BLaER1 treated with 17β-estradiol and CSF1 and Interleukin-3, amounts not matched to agents 10 nM and 100 nM (cell line): ENCODE measurements at regions not wholly inside any gene's neighbourhood (a gene's known extent, or its start where the extent isn't known, plus 50 kb on each side); places are given as distances from the start of the nearest gene placed in this dataset.
"Not testable (repeated sequence)": the region's sequence is repeated elsewhere in the genome, so short reads cannot be mapped to it uniquely, and the experiment has no call there.

Experiments used
- H3K27ac ChIP-seq, 11 experiments: shearing (Covaris generic); formaldehyde crosslinking; 2 replicates each; pipeline ENCODE4 v1.8.1; 2022
- H3K27me3 ChIP-seq, 11 experiments: shearing (Covaris generic); formaldehyde crosslinking; 2 replicates each; pipeline ENCODE4 v1.8.1; 2022
- H3K36me3 ChIP-seq, 11 experiments: shearing (Covaris generic); formaldehyde crosslinking; 2 replicates each; pipeline ENCODE4 v1.8.1; 2022
- H3K4me1 ChIP-seq, 10 experiments: shearing (Covaris generic); formaldehyde crosslinking; 2 replicates each; pipeline ENCODE4 v1.8.1; 2022
- H3K4me2 ChIP-seq, 11 experiments: shearing (Covaris generic); formaldehyde crosslinking; 2 replicates each; pipeline ENCODE4 v1.8.1; 2022
- H3K4me3 ChIP-seq, 10 experiments: shearing (Covaris generic); formaldehyde crosslinking; 2 replicates each; pipeline ENCODE4 v1.8.1; 2022
- H3K9ac ChIP-seq, 11 experiments: shearing (Covaris generic); formaldehyde crosslinking; 2 replicates each; pipeline ENCODE4 v1.8.1; 2022
- H3K9me3 ChIP-seq, 11 experiments: shearing (Covaris generic); formaldehyde crosslinking; replicated peaks in 1 of 11; 2 replicates each; pipeline ENCODE4 v1.8.1; 2022
- H4K20me1 ChIP-seq, 11 experiments: shearing (Covaris generic); formaldehyde crosslinking; 2 replicates each; pipeline ENCODE4 v1.8.1; 2022
- Cebpa-rat ChIP-seq, 11 experiments: shearing (Covaris generic); IDR thresholded peaks; 2 replicates each; pipeline ENCODE4 v1.8.1; 2022

GRCh38 chr5:163569284-163569683 lies 63.9 kb downstream of the MAT2B start:
- H3K9ac ChIP-seq = no peak overlapping the region
- H4K20me1 ChIP-seq = no peaks in the 10 kb centered on the region
- H3K4me3 ChIP-seq = no peak overlapping the region
- no peaks in the 10 kb centered on the region for H3K9me3 ChIP-seq
- no peak overlapping the region for H3K4me2 ChIP-seq
- no peaks in the 10 kb centered on the region for H3K36me3 ChIP-seq
- no peak overlapping the region for H3K27ac ChIP-seq
- peaks cover 25 to 40% (median 36%) of the 10 kb centered on the region in 11 experiments for H3K27me3 ChIP-seq
- H3K4me1 ChIP-seq = peaks cover 0 to 22% (median 9%) of the 10 kb centered on the region in 10 experiments; a peak in 15 of 20 replicates
- TF ChIP-seq Cebpa-rat (IDR thresholded peaks at IDR 0.05) = no peak

- no peaks in the 10 kb centered on the region for H3K36me3 ChIP-seq
- no peaks in the 10 kb centered on the region for H4K20me1 ChIP-seq
- H3K4me2 ChIP-seq = no peak overlapping the region
- H3K9ac ChIP-seq = no peak overlapping the region
- no peaks in the 10 kb centered on the region for H3K9me3 ChIP-seq
- no peak overlapping the region for H3K27ac ChIP-seq
- TF ChIP-seq Cebpa-rat (IDR thresholded peaks at IDR 0.05) = no peak
- H3K4me3 ChIP-seq = no peak overlapping the region
- peaks cover 0 to 7% (median 0%) of the 10 kb centered on the region in 10 experiments; a peak in 1 of 20 replicates for H3K4me1 ChIP-seq
- peaks cover 3 to 17% (median 13%) of the 10 kb centered on the region in 11 experiments for H3K27me3 ChIP-seq
Measured at GRCh38 chr5:163571744-163572143, 66.3 kb downstream of the MAT2B start.

GRCh38 chr5:163574472-163575440 lies 69.3 kb downstream of the MAT2B start:
- peaks cover 0 to 3% (median 0%) of the 10 kb centered on the region in 11 experiments; a peak in 1 of 22 replicates for H3K9me3 ChIP-seq
- H3K27ac ChIP-seq = no peak overlapping the region
- H3K4me2 ChIP-seq = no peak overlapping the region
- TF ChIP-seq Cebpa-rat (IDR thresholded peaks at IDR 0.05) = no peak
- no peaks in the 10 kb centered on the region for H3K27me3 ChIP-seq
- no peaks in the 10 kb centered on the region for H3K36me3 ChIP-seq
- H3K9ac ChIP-seq = no peak overlapping the region
- H3K4me1 ChIP-seq = peaks cover 0 to 4% (median 0%) of the 10 kb centered on the region in 10 experiments; a peak in 1 of 20 replicates
- no peak overlapping the region for H3K4me3 ChIP-seq
- H4K20me1 ChIP-seq = no peaks in the 10 kb centered on the region

GRCh38 chr5:163578652-163579051 lies 73.2 kb downstream of the MAT2B start:
- no peak overlapping the region for H3K27ac ChIP-seq

GRCh38 chr5:163579729-163580128 lies 74.3 kb downstream of the MAT2B start:
- H3K4me1 ChIP-seq = peaks cover 0 to 4% (median 0%) of the 10 kb centered on the region in 10 experiments; a peak in 1 of 20 replicates
- H3K4me3 ChIP-seq = no peak overlapping the region
- TF ChIP-seq Cebpa-rat (IDR thresholded peaks at IDR 0.05) = no peak
- H3K9me3 ChIP-seq = peaks cover 0 to 18% (median 9%) of the 10 kb centered on the region in 11 experiments; a peak in 10 of 22 replicates
- no peaks in the 10 kb centered on the region for H4K20me1 ChIP-seq
- no peaks in the 10 kb centered on the region for H3K36me3 ChIP-seq
- no peak overlapping the region for H3K9ac ChIP-seq
- no peak overlapping the region for H3K27ac ChIP-seq
- no peak overlapping the region for H3K4me2 ChIP-seq
- H3K27me3 ChIP-seq = no peaks in the 10 kb centered on the region

More at GRCh38 chr5:163578652-163579051, 73.2 kb downstream of the MAT2B start:
- Histone ChIP-seq H3K9ac (no peak overlapping the region), H3K27me3 (no peaks in the 10 kb centered on the region), H3K4me2 (peak overlapping the region in 2 of 11 experiments; percentile 5 to 30; a peak in 1 of 22 replicates), H3K4me3 (no peak overlapping the region), H3K36me3 (no peaks in the 10 kb centered on the region), H4K20me1 (no peaks in the 10 kb centered on the region), H3K9me3 (peaks cover 0 to 9% (median 1%) of the 10 kb centered on the region in 11 experiments; a peak in 10 of 22 replicates), H3K4me1 (peaks cover 0 to 4% (median 0%) of the 10 kb centered on the region in 10 experiments; a peak in 1 of 20 replicates)
- no peak for TF ChIP-seq Cebpa-rat (IDR thresholded peaks at IDR 0.05)

GRCh38 chr5:163580516-163580915 lies 75.1 kb downstream of the MAT2B start:
- Histone ChIP-seq H3K9me3 (peaks cover 0 to 18% (median 9%) of the 10 kb centered on the region in 11 experiments; a peak in 10 of 22 replicates), H3K36me3 (no peaks in the 10 kb centered on the region), H3K27ac (no peak overlapping the region), H3K9ac (no peak overlapping the region), H3K4me3 (no peak overlapping the region), H3K4me2 (no peak overlapping the region), H3K27me3 (no peaks in the 10 kb centered on the region), H3K4me1 (peaks cover 0 to 4% (median 0%) of the 10 kb centered on the region in 10 experiments; a peak in 1 of 20 replicates), H4K20me1 (no peaks in the 10 kb centered on the region)
- no peak for TF ChIP-seq Cebpa-rat (IDR thresholded peaks at IDR 0.05)

- H3K36me3 ChIP-seq, H3K27ac ChIP-seq, H3K27me3 ChIP-seq, H3K4me1 ChIP-seq, H3K9ac ChIP-seq, H3K4me2 ChIP-seq, H4K20me1 ChIP-seq, H3K4me3 ChIP-seq: not testable (repeated sequence)
- peaks cover 0 to 18% (median 9%) of the 10 kb centered on the region in 11 experiments; a peak in 10 of 22 replicates for H3K9me3 ChIP-seq
Measured at GRCh38 chr5:163583491-163584153, 78.2 kb downstream of the MAT2B start.

GRCh38 chr5:163585206-163585605 lies 79.8 kb downstream of the MAT2B start:
- H3K4me2 ChIP-seq = no peak overlapping the region

GRCh38 chr5:163586531-163586956 lies 81.1 kb downstream of the MAT2B start:
- no peak for TF ChIP-seq Cebpa-rat (IDR thresholded peaks at IDR 0.05)
- Histone ChIP-seq H4K20me1 (no peaks in the 10 kb centered on the region), H3K4me2 (no peak overlapping the region), H3K4me1 (no peaks in the 10 kb centered on the region), H3K36me3 (no peaks in the 10 kb centered on the region), H3K9ac (no peak overlapping the region), H3K4me3 (no peak overlapping the region), H3K27me3 (no peaks in the 10 kb centered on the region), H3K9me3 (peaks cover 0 to 12% (median 9%) of the 10 kb centered on the region in 11 experiments; a peak in 9 of 22 replicates), H3K27ac (no peak overlapping the region)

More at GRCh38 chr5:163585206-163585605, 79.8 kb downstream of the MAT2B start:
- no peaks in the 10 kb centered on the region for H4K20me1 ChIP-seq
- H3K9me3 ChIP-seq = peaks cover 0 to 12% (median 9%) of the 10 kb centered on the region in 11 experiments; a peak in 9 of 22 replicates
- no peak overlapping the region for H3K9ac ChIP-seq
- no peaks in the 10 kb centered on the region for H3K4me1 ChIP-seq
- no peaks in the 10 kb centered on the region for H3K27me3 ChIP-seq
- no peak for TF ChIP-seq Cebpa-rat (IDR thresholded peaks at IDR 0.05)
- H3K4me3 ChIP-seq = no peak overlapping the region
- H3K36me3 ChIP-seq = no peaks in the 10 kb centered on the region
- no peak overlapping the region for H3K27ac ChIP-seq
